SK-N-SH (cell line): ENCODE measurements at regions not wholly inside any gene's neighbourhood (a gene's known extent, or its start where the extent isn't known, plus 50 kb on each side); places are given as distances from the start of the nearest gene placed in this dataset.
"Not testable (repeated sequence)": the region's sequence is repeated elsewhere in the genome, so short reads cannot be mapped to it uniquely, and the experiment has no call there.

Source experiments
- CTCF ChIA-PET: fragments of 300-600, 350-600 bp; formaldehyde crosslinking; extraction: SDS; loops from one replicate; lab custom pipeline; 2021; lab: Yijun Ruan, JAX
- POLR2A ChIA-PET: fragments of 350-600 bp; sonication (Branson Sonifier 250); formaldehyde crosslinking; extraction: SDS; loops from one replicate; lab custom pipeline; 2020; ENCODE audit warnings: antibody characterized with exemption, inconsistent platforms; lab: Yijun Ruan, JAX
- DNase-seq: peaks from one replicate; pipeline ENCODE4 v3.0.0; 2012
- H2AFZ ChIP-seq: fragments of 200-600 bp; sonication (generic); 2 replicates; pipeline ENCODE4 v1.8.1; 2016; ENCODE audit warnings: antibody characterized with exemption, mild to moderate bottlenecking, low read depth
- H3F3A ChIP-seq: fragments of 200-600 bp; sonication (generic); replicated peaks from 2 replicates; pipeline ENCODE3; 2016; ENCODE audit warnings: antibody characterized with exemption, mild to moderate bottlenecking; ENCODE audit not compliant: insufficient read depth
- H3K27ac ChIP-seq, 2 experiments: fragments of 200-500 bp in 1 of 2; fragments of 200-600 bp in 1 of 2; sonication (Bioruptor generic) in 1 of 2; sonication (generic), shearing (Covaris generic) in 1 of 2; 2 replicates each; pipeline versions ENCODE4 v1.5.1 to v1.6.1; 2014 to 2016; ENCODE audit warnings: low read depth in 2 of 2, inconsistent platforms in 1 of 2, low read length in 1 of 2, mild to moderate bottlenecking in 1 of 2, mixed read lengths in 1 of 2
- H3K27me3 ChIP-seq: fragments of 200-600 bp; sonication (generic), shearing (Covaris generic); 2 replicates; pipeline ENCODE4 v1.6.1; 2016; ENCODE audit warnings: mixed run types; ENCODE audit not compliant: insufficient read depth
- H3K36me3 ChIP-seq, 2 experiments: fragments of 200-500 bp in 1 of 2; fragments of 200-600 bp in 1 of 2; sonication (Bioruptor generic) in 1 of 2; sonication (generic) in 1 of 2; replicated peaks in 1 of 2; 2 replicates each; pipeline versions ENCODE3 to v1.5.1; 2014 to 2016; ENCODE audit warnings: low read length in 1 of 2, mild to moderate bottlenecking in 1 of 2; ENCODE audit not compliant: insufficient read depth in 2 of 2, control insufficient read depth in 1 of 2
- H3K4me1 ChIP-seq, 2 experiments: fragments of 200-500 bp in 1 of 2; fragments of 200-600 bp in 1 of 2; sonication (Bioruptor generic) in 1 of 2; sonication (generic), shearing (Covaris generic) in 1 of 2; 2 replicates each; pipeline versions ENCODE4 v1.5.1 to v1.6.1; 2014 to 2016; ENCODE audit warnings: low read depth in 1 of 2, low read length in 1 of 2, mixed run types in 1 of 2; ENCODE audit not compliant: insufficient read depth in 2 of 2, control insufficient read depth in 1 of 2
- H3K4me2 ChIP-seq: fragments of 200-600 bp; sonication (generic), shearing (Covaris generic); 2 replicates; pipeline ENCODE4 v1.6.1; 2017; ENCODE audit warnings: mixed run types
- H3K4me3 ChIP-seq, 2 experiments: fragments of 200-500 bp in 1 of 2; fragments of 200-600 bp in 1 of 2; sonication (Bioruptor generic) in 1 of 2; sonication (generic), shearing (Covaris generic) in 1 of 2; 2 replicates each; pipeline versions ENCODE4 v1.5.1 to v1.8.1; 2014 to 2016; ENCODE audit warnings: low read depth in 2 of 2, inconsistent platforms in 1 of 2, low read length in 1 of 2, mild to moderate bottlenecking in 1 of 2, mixed read lengths in 1 of 2, moderate library complexity in 1 of 2
- H3K79me2 ChIP-seq: fragments of 200-600 bp; sonication (generic); 2 replicates; pipeline ENCODE4 v1.8.1; 2017; ENCODE audit warnings: mild to moderate bottlenecking; ENCODE audit not compliant: insufficient read depth
- H3K9ac ChIP-seq: fragments of 200-600 bp; sonication (generic); 2 replicates; pipeline ENCODE4 v1.6.1; 2017; ENCODE audit warnings: mixed run types
- H3K9me2 ChIP-seq: fragments of 200-600 bp; sonication (generic); 2 replicates; pipeline ENCODE4 v1.6.1; 2017; ENCODE audit warnings: mixed run types
- H3K9me3 ChIP-seq: fragments of 200-600 bp; sonication (generic); 2 replicates; pipeline ENCODE4 v1.6.1; 2017; ENCODE audit warnings: mixed run types, mild to moderate bottlenecking, moderate library complexity
- H4K20me1 ChIP-seq: fragments of 200-600 bp; sonication (generic); 2 replicates; pipeline ENCODE4 v1.6.1; 2017; ENCODE audit warnings: mild to moderate bottlenecking, mixed run types; ENCODE audit not compliant: insufficient read depth
- CHD2 ChIP-seq: fragments of 150-350 bp; IDR thresholded peaks from 2 replicates; pipeline ENCODE4 v1.6.1; 2018; ENCODE audit warnings: low read length; ENCODE audit not compliant: partially characterized antibody
- EZH2phosphoT487 ChIP-seq: fragments of 200-600 bp; sonication (generic); IDR thresholded peaks from 2 replicates; pipeline ENCODE4 v1.6.1; 2017; ENCODE audit warnings: low read depth, mixed run types, mild to moderate bottlenecking, antibody characterized with exemption, moderate library complexity, borderline replicate concordance
- FOXJ3 ChIP-seq: sonication (generic); formaldehyde crosslinking; IDR thresholded peaks from 2 replicates; pipeline ENCODE4 v1.5.1; 2020; ENCODE audit warnings: mild to moderate bottlenecking, missing genetic modification reagents
- FOXM1 ChIP-seq: IDR thresholded peaks from 2 replicates; pipeline ENCODE4 v1.4.0; 2012; ENCODE audit warnings: low read depth, mild to moderate bottlenecking
- GABPA ChIP-seq: IDR thresholded peaks from 2 replicates; pipeline ENCODE4 v1.4.0; 2012; ENCODE audit warnings: low read depth, mild to moderate bottlenecking
- GATA2 ChIP-seq: sonication (generic); formaldehyde crosslinking; IDR thresholded peaks from 2 replicates; pipeline ENCODE4 v1.5.0; 2020; ENCODE audit warnings: mild to moderate bottlenecking, missing genetic modification reagents
- JUND ChIP-seq: IDR thresholded peaks from 2 replicates; pipeline ENCODE4 v1.4.0; 2012
- NRF1 ChIP-seq: IDR thresholded peaks from 2 replicates; pipeline ENCODE4 v1.6.1; 2012; ENCODE audit warnings: low read depth, mild to moderate bottlenecking, low read length
- POLR2AphosphoS5 ChIP-seq: IDR thresholded peaks from 2 replicates; pipeline ENCODE4 v1.6.1; 2012; ENCODE audit warnings: low read depth, low read length
- RAD21 ChIP-seq: IDR thresholded peaks from 2 replicates; pipeline ENCODE4 v1.6.1; 2012; ENCODE audit warnings: mild to moderate bottlenecking, low read length
- RFX5 ChIP-seq: IDR thresholded peaks from 2 replicates; pipeline ENCODE4 v1.6.1; 2012; ENCODE audit warnings: mild to moderate bottlenecking, improper control_type of control experiment, low read length
- SIN3A ChIP-seq: IDR thresholded peaks from 2 replicates; pipeline ENCODE4 v1.6.1; 2012; ENCODE audit warnings: low read depth, mild to moderate bottlenecking, low read length, moderate library complexity, borderline replicate concordance
- TAF1 ChIP-seq: IDR thresholded peaks from 2 replicates; pipeline ENCODE4 v1.6.1; 2012; ENCODE audit warnings: low read depth, mild to moderate bottlenecking, low read length, moderate library complexity, borderline replicate concordance
- YY1 ChIP-seq: IDR thresholded peaks from 2 replicates; pipeline ENCODE4 v1.4.0; 2012; ENCODE audit warnings: low read depth, mild to moderate bottlenecking
- whole genome bisulfite sequencing: methylation state at CpG from one replicate; pipeline ENCODE4 v1.1.6; 2017; ENCODE audit warnings: low lambda C conversion rate; 5-methylcytosine and 5-hydroxymethylcytosine counted together
- TF ChIP-seq, protein P1 (sequence below): IDR thresholded peaks from 2 replicates; pipeline ENCODE4 v1.4.0; 2012; ENCODE audit warnings: low read depth
- TF ChIP-seq, protein P2 (sequence below): IDR thresholded peaks from 2 replicates; pipeline ENCODE4; 2012
- TF ChIP-seq, protein P3 (sequence below): fragments of 150-350 bp; IDR thresholded peaks from 2 replicates; pipeline ENCODE4 v1.6.1; 2016; ENCODE audit warnings: mild to moderate bottlenecking, low read depth, low read length

DNA sequence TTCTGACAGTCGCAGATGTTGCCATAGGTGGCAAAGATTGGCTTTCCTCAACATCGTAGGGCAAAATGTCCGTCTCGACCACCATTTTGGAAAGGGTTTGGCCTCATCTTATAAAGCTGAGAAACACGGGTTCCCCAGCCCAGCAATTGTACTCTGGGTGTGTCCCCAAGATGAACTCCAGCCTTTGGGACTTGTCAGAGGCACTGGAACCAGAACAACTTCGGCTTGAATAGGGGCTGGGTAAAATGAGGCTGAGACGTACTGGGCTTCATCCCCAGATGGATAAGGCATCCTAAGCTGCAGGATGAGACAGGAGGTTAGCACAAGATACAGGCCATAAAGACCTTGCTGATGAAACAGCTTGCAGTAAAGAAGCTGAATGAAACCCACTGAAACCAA, 151.9 kb downstream of the CRLF2 start:
- TF ChIP-seq SIN3A (no peak), NRF1 (no peak), JUND (no peak), EZH2phosphoT487 (no peak), FOXM1 (no peak), TAF1 (no peak), FOXJ3 (CRISPR knock-in tag) (no peak), CHD2 (no peak), GATA2 (CRISPR knock-in tag) (no peak), RFX5 (no peak), RAD21 (no peak), GABPA (no peak)
- TF ChIP-seq, protein P1, sequence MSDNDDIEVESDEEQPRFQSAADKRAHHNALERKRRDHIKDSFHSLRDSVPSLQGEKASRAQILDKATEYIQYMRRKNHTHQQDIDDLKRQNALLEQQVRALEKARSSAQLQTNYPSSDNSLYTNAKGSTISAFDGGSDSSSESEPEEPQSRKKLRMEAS = no peak
- TF ChIP-seq, protein P2, sequence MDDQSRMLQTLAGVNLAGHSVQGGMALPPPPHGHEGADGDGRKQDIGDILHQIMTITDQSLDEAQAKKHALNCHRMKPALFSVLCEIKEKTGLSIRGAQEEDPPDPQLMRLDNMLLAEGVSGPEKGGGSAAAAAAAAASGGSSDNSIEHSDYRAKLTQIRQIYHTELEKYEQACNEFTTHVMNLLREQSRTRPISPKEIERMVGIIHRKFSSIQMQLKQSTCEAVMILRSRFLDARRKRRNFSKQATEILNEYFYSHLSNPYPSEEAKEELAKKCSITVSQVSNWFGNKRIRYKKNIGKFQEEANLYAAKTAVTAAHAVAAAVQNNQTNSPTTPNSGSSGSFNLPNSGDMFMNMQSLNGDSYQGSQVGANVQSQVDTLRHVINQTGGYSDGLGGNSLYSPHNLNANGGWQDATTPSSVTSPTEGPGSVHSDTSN = no peak
- TF ChIP-seq, protein P3, sequence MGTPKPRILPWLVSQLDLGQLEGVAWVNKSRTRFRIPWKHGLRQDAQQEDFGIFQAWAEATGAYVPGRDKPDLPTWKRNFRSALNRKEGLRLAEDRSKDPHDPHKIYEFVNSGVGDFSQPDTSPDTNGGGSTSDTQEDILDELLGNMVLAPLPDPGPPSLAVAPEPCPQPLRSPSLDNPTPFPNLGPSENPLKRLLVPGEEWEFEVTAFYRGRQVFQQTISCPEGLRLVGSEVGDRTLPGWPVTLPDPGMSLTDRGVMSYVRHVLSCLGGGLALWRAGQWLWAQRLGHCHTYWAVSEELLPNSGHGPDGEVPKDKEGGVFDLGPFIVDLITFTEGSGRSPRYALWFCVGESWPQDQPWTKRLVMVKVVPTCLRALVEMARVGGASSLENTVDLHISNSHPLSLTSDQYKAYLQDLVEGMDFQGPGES = no peak
- TF ChIP-seq, all 33 proteins: peak for 0
- Histone ChIP-seq H3K79me2 (no peaks in the 10 kb centered on the region), H4K20me1 (no peaks in the 10 kb centered on the region), H3K9me3 (no peaks in the 10 kb centered on the region), H3K9me2 (no peaks in the 10 kb centered on the region), H3K27ac (no peak overlapping the region), H3K36me3 (no peaks in the 10 kb centered on the region), H3K4me1 (no peaks in the 10 kb centered on the region), H3K4me2 (no peak overlapping the region), H3K27me3 (no peaks in the 10 kb centered on the region; the same call in 1 of the 2 replicates), H2AFZ (no peak overlapping the region), H3F3A (no peaks in the 10 kb centered on the region), H3K4me3 (no peak overlapping the region), H3K9ac (no peak overlapping the region)
- ChIA-PET CTCF (no interaction called here), POLR2A (no interaction called here)
- WGBS = 5% methylated on average over 7 of the region's 7 CpGs
- DNase-seq = no peak

DNA sequence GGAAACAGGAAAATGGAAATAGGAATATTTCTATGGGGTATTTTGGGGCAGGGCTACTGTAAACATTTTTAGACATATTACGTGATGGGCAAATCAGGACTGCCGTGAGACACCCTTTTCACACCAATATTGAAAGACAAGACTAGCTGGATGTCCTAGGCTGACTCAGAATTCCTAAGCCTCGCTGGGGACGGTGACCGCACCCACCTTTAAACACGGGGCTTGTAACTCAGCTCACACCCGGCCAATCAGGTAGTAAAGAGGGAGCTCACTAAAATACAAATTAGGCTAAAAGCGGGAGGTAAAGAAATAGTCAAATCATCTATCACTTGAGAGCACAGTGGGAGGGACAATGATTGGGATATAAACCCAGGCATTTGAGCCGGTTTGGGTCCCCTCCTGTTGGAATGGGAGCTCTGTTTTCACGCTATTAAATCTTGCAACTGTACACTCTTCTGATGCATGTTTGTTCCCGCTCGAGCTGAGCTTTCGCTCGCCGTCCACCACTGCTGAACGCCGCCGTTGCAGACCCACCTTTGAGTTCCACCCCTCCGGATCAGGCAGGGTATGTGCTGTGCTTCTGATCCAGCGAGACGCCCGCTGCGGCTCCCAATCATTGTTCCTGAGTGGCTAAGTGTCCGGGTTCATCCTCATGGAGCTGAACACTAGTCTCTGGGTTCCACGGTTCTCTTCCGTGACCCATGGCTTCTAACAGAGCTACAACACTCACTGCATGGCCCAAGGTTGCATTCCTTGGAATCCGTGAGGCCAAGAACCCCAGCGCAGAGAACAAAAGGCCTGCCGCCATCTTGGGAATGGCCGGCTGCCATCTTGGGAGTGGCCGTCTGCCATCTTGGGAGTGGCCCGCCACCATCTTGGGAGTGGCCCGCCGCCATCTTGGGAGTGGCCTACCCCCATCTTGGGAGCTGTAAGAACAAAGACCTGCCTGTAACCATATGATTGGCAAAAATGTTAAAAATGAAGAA, 152.6 kb downstream of the CRLF2 start:
- ChIA-PET CTCF (no interaction called here), POLR2A (no interaction called here)
- TF ChIP-seq POLR2AphosphoS5 = no peak
- peak; percentile 70 for TF ChIP-seq YY1
- no peaks in the 10 kb centered on the region for H3K4me1 ChIP-seq
- H3K4me2 ChIP-seq = no peak overlapping the region
- no peaks in the 10 kb centered on the region; the same call in 1 of the 2 replicates for H3K27me3 ChIP-seq
- H3K27ac ChIP-seq = no peak overlapping the region
- no peak overlapping the region for H3K4me3 ChIP-seq
- H3F3A ChIP-seq = no peaks in the 10 kb centered on the region
- H3K79me2 ChIP-seq = no peaks in the 10 kb centered on the region
- H3K9me2 ChIP-seq = no peaks in the 10 kb centered on the region
- H4K20me1 ChIP-seq = no peaks in the 10 kb centered on the region
- no peak for DNase-seq
- H3K9ac ChIP-seq = no peak overlapping the region
- WGBS = 39% methylated on average over 30 of the region's 34 CpGs
- no peaks in the 10 kb centered on the region for H3K36me3 ChIP-seq
- H3K9me3 ChIP-seq = no peaks in the 10 kb centered on the region
- no peak overlapping the region for H2AFZ ChIP-seq

DNA sequence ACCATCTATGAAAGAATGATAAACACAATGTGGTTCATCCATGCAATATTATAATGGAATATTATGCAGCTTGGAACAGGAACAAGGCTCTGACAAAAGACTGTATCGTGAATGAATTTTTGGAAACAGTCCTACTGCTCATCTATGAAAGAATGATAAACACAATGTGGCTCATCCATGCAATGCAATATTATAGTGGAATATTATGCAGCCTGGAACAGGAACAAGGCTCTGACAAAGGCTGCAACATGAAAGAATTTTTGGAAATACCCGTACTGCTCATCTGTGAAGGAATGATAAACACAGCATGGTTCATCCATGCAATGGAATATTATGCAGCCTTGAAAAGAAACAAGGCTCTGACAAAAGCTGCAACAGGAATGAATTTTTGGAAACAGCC, 158.8 kb downstream of the CRLF2 start:
- H3K9me2 ChIP-seq, H3F3A ChIP-seq, H3K4me2 ChIP-seq, H3K9me3 ChIP-seq, H3K27me3 ChIP-seq, H3K4me3 ChIP-seq, DNase-seq, CTCF ChIA-PET, H3K79me2 ChIP-seq, POLR2A ChIA-PET, H3K36me3 ChIP-seq, H2AFZ ChIP-seq, H3K27ac ChIP-seq, H3K4me1 ChIP-seq, H4K20me1 ChIP-seq, H3K9ac ChIP-seq: not testable (repeated sequence)
- WGBS = 0% methylated on average over 2 of the region's 2 CpGs
